ENCODE measurements at regions not wholly inside any gene's neighbourhood (a gene's known extent, or its start where the extent isn't known, plus 50 kb on each side); places are given as distances from the start of the nearest gene placed in this dataset.
"Not testable (repeated sequence)": the region's sequence is repeated elsewhere in the genome, so short reads cannot be mapped to it uniquely, and the experiment has no call there.

- not testable (repeated sequence) for DNase-seq
These were observed 353.9 kb downstream of the GOLGA6L6 start for GRCh38 chr15:20187370-20188355.

GRCh38 chr15:20184879-20185278 lies 356.7 kb downstream of the GOLGA6L6 start:
- not testable (repeated sequence) for DNase-seq

DNA sequence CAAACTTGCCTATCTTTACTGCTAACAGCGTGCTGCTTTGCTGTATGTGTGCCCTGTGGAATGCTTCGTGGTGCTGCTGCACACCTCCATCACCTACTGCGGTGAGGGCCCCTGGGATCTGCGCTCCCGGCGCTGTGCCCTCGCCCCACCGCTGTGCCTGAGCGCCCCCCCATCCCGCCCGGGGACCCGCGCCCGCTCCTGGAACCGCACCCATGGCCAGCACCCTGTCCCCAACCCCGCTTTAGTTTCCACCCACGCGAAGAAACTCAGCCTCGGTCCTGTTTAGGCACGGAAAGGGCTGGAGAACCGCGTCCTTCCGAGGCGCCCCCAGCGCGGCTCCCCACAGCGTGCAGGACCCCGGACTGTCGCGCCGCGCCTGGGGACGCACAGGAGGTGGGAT lies 373.4 kb downstream of the GOLGA6L6 start:
- not testable (repeated sequence) for DNase-seq

DNA sequence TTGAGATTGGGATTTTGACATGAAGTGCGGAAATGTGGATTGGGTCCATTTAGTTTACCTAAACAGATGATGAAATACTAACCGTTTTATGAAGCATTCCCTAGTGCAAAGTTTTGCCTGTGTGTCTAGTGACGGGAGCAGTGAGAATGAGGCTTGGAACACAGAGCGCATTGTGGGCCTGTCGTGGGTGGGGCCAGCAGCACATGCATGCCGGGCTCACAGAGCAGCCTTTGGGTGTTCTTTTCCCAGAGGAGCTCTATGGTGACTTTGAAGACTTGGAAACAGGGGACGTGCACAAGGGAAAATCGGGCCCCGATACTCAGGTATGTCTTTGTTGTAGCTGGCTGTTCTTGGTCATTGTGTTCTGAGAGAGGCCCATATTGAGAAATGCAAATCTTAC lies 388.1 kb downstream of the GOLGA6L6 start:
- DNase-seq, result not testable (repeated sequence)

- DNase-seq, result not testable (repeated sequence)
These were observed 392.9 kb downstream of the GOLGA6L6 start for GRCh38 chr15:20148679-20149078.

GRCh38 chr15:20148008-20148407 lies 393.6 kb downstream of the GOLGA6L6 start:
- DNase-seq, result not testable (repeated sequence)

GRCh38 chr15:20144333-20145036 lies 397.1 kb downstream of the GOLGA6L6 start:
- not testable (repeated sequence) for DNase-seq

GRCh38 chr15:20142906-20143305 lies 398.7 kb downstream of the GOLGA6L6 start:
- DNase-seq, result not testable (repeated sequence)

GRCh38 chr15:20142410-20142809 lies 399.2 kb downstream of the GOLGA6L6 start:
- DNase-seq, result not testable (repeated sequence)

DNA sequence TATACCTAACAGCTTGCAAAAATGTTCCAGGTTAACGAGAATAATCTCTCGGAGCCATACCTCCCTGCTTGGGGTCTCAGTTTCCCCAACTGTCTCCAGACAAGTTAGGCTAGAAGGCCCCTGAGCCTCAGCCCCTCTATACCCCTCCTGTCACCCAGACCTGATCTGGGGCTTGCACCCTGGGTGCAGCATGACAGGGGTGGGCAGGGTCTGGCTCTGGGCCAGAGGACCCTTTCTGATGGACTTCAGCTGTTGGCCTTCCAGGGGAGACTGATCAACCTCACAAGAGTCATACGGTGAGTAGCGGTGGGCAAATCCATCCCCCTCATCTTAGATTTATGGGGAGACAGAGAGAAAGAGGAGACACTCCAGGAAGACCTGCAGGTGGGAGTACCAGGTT lies 416.9 kb downstream of the GOLGA6L6 start:
- DNase-seq, result not testable (repeated sequence)

DNA sequence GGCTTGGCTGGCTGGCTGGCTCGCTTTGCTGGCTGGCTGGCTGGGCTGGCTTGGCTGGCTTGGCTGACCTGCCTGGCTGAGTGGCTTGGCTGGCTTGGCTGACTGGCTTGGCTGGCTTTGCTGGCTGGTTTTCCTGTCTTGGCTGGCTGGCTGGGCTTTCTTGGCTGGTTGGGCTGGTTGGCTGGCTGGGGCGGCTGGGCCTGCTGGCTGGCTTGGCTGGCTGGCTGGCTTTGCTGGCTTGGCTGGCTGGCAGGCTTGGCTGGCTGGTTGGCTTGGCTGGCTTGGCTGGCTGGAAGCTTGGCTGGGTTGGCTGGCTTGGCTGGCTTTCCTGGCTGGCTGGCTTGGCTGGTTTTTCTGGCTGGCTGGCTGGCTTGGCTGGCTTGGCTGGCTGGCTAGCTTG lies 435.6 kb downstream of the GOLGA6L6 start:
- no peak for DNase-seq

GRCh38 chr15:20105011-20105990 lies 436.3 kb downstream of the GOLGA6L6 start:
- not testable (repeated sequence) for DNase-seq

- not testable (repeated sequence) for DNase-seq
These were observed 437.0 kb downstream of the GOLGA6L6 start for GRCh38 chr15:20104551-20104950.

DNA sequence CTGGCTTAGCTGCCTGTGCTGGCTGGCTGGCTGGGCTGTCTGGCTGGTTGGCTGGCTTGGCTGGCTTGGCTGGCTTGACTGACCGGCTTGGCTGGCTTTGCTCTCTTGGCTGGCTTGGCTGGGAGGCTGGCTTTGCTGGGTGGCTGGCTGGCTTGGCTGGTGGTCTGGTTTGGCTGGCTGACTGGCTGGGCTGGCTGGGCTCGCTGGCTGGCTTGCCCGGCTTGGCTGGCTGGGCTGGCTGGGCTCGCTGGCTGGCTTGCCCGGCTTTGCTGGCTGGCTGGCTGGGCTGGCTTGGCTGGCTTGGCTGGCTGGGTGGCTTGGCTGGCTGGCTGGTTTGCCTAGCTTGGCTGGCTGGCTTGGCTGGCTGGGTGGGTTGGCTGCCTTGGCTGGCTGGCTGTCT lies 438.7 kb downstream of the GOLGA6L6 start:
- not testable (repeated sequence) for DNase-seq

DNA sequence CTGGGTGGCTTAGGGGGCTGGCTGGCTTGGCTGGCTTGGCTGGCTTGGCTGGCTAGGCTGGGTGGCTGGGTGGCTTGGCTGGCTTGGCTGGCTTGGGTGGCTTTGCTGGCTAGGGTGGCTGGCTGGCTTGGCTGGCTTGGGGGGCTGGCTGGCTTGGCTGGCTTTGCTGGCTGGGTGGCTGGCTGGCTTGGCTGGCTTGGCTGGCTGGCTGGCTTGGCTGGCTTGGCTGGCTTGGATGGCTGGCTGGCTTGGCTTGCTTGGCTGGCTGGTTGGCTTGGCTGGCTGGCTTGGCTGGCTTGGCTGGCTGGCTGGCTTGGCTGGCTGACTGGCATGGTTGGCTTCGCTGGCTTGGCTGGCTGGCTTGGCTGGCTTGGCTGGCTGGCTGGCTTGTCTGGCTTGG lies 439.4 kb downstream of the GOLGA6L6 start:
- DNase-seq, result not testable (repeated sequence)

DNA sequence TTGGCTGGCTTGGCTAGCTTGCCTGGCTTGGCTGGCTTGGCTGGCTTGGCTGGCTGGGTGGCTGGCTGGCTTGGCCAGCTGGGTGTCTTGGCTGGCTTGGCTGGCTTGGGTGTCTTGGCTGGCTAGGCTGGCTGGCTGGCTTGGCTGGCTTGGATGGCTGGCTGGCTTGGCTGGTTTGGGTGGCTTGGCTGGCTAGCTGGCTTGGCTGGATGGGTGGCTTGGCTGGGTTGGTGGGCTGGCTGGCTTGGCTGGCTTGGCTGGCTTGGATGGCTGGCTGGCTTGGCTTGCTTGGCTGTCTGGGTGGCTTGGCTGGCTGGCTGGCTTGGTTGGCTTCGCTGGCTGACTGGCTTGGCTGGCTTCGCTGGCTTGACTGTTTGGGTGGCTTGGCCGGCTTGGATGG lies 440.3 kb downstream of the GOLGA6L6 start:
- DNase-seq, result not testable (repeated sequence)

DNA sequence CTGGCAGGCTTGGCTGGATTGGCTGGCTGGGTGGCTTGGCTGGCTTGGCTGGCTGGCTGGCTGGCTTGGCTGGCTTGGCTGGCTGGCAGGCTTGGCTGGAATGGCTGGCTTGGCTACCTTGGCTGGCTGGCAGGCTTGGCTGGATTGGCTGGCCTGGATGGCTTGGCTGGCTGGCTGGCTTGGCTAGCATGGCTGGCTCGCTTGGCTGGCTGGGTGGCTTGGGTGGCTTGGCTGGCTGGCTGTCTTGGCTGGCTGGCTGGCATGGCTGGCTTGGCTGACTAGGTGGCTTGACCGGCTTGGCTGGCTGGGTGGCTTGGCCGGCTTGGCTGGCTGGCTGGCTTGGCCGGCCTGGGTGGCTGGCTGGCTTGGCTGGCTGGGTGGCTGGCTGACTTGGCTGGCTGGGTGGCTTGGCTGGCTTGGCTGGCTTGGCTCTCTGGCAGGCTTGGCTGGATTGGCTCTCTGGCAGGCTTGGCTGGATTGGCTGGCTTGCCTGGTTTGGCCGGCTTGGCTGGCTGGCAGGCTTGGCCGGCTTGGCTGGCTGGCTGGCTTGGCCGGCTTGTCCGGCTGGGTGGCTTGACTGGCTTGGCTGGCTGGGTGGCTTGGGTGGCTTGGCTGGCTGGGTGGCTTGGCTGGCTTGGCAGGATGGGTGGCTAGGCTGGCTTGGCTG lies 440.9 kb downstream of the GOLGA6L6 start:
- not testable (repeated sequence) for DNase-seq

- not testable (repeated sequence) for DNase-seq
These were observed 445.8 kb downstream of the GOLGA6L6 start for GRCh38 chr15:20095699-20096303.

DNA sequence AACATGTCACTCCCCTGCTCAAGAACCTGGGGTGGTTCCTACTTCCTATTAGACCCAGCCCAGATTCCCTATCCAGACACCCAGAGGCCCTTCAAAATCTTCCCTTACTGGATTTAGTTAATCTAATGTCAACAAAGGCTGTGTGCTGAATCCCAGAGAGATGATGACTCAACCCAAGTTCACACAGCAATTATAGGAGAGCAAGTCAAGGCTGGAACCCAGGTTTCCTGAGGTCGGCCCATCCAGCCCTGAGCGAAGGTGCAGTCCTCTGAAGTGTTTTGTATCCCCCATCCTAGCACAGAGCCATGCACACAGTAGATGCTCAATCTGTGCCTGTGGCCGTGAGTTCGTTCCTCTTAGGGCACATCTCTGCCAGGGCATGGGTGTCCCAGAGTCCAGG lies 452.1 kb downstream of the GOLGA6L6 start:
- not testable (repeated sequence) for DNase-seq

DNA sequence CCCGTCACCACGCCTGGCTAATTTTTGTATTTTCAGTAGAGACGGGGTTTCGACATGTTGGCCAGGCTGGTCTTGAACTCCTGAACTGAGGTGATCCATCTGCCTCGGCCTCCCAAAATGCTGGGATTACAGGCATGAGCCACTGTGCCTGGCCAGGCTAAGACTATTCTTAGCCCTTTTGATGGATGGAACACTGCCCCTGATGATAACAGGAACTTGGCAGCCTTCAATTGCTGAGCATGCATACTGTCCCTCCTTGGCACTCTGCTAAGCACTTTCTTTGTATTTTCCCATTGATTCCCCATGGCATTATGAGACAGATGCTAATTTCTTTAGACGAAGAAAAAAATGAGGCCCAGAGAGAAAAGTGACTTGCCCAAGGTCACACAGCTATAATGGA lies 457.6 kb downstream of the GOLGA6L6 start:
- not testable (repeated sequence) for DNase-seq

DNA sequence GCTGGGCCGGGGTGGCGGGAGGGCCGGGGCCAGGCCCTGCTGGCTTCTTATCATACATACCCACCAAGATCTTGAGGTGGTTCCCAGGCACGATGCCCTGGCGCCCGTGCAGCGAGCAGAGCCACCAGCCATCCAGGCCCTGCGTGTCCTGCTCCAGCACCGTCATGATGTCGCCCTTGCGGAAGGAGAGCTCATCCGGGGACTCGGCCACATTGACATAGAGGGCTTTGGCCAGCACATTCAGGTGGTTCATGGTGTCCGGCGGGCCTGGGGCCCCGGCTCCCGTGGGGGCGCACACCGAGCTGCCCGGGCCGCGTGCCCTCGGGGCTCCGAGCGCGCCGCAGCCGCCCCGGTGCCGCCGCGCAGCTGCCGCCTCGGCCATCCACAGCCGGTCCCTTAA lies 467.5 kb downstream of the GOLGA6L6 start:
- not testable (repeated sequence) for DNase-seq
